Dedifferentiated amniotic fluid mesenchymal stem cell (primary cell): ENCODE measurements at regions not wholly inside any gene's neighbourhood (a gene's known extent, or its start where the extent isn't known, plus 50 kb on each side); places are given as distances from the start of the nearest gene placed in this dataset.
"Not testable (repeated sequence)": the region's sequence is repeated elsewhere in the genome, so short reads cannot be mapped to it uniquely, and the experiment has no call there.

ENCODE experiments used
- DNase-seq: peaks from one replicate; pipeline ENCODE4 v3.0.0-alpha.2; 2016; ENCODE audit errors: extremely low spot score

DNA sequence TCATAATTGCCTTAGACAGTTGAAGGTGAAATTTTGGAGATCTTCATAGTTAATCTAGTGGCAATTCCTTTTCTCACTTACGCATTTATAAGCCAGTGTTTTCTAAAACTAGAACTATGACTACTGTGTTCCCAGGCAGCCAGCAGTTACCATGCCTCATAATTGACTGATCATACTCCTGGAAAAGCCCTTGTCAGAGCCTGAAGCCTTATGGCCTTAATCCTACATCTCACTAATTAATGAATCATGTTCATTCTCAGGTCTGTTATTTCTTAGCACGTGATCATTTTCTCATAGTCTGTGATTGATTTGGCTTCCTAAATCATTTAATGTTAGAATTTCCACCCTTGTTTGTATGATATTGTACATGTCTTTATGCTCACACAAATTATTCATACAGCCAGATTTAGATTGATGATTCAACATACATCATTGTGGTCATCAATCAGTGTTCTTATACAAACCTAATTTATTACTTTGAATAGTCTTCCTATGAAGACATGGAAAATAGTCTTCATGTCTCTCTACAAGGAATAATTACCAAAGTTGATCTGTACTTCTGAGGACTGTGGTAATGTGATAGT, 132.6 kb upstream of the ASCC3 start:
- no peak for DNase-seq

DNA sequence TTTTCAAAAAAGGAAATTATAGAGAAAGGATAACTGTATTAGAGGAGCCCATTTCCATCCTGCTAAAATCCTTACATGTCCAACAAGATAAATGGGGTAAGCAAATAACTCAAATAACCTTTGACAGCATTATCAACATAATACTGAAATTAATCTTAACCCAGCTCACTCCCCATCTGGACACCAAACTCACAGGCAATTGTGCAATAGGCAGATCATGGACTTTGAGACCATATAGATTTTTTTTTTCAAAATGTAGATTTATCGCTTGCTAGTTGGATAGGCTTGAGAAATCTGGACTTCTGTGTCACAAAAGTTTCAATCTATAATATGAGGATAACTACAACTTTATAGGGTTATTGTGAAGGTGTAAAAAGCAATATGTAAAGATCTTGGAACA, 134.4 kb upstream of the ASCC3 start:
- DNase-seq: no peak

DNA sequence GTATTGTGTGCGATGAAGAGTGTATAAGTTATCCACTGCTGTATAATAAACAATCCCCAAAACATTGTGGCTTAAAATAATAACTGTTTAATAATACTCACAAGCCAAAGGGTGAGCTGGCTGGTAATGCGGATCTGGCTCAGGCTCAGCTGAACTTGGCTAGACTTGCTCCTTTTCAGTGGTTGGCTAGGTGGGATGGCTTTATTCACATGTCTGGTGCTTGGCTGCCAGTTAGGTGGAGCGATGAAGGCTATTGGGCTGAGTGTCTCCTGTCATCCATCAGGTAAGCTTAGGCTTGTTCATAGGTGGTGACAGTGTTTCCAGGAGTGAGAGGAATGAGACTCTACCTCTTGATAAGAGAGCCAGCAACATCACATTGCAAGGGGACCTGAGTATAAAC, 135.0 kb upstream of the ASCC3 start:
- no peak for DNase-seq

DNA sequence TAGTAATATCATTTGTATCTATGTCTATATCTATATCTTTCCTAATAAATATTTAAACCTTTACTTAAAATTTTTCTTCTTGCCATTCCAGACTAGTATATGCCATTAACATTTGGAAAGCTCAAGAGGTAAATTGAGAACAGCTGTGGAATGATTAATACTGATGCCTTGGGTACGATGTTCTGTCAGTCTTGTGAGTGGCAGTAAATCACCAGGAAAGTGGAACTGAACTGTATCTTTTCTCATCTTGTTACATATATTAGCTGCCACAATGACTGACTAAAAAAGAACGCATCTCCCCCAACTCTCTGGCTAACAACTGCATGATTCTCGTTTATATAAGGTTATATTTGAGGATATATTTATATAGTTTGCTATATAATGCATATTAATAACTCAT, 137.0 kb upstream of the ASCC3 start:
- no peak for DNase-seq

DNA sequence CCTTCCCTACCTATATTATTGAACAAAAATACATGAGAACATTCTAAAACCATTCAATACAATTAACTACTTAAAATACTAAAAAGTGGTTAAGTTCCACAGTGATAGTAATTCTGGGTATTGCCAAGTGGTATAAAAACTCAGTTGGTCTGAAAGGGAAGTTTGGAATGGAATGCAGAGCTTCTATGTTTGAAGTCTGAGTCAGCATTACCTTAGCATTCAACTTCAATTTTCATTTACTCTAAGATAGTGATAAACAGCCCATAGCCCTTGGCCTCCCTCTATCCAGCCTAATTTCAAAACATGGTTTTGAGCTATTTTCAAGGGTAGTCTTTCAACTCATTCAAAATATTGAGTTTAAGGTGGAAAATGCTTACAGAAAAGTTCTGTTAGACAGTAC, 140.4 kb upstream of the ASCC3 start:
- no peak for DNase-seq

DNA sequence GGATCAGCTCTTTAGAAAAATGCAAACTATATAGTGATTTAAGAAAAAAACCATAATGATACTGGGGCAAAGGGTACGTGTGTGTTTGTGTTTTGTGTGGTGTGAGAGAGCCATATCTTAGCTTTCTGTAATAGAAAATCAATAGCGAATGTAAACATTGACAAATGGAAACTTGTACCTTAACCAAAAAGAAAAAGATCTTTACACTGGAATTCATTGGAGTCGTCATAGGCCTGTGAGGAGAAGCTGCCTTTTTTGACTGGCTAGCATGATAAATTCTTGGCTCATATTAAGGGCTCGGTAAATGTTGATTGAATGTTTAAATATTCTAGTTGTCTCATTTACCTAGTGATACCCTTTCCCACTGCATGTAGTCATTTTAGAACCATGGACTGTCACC, 161.8 kb upstream of the ASCC3 start:
- no peak for DNase-seq

DNA sequence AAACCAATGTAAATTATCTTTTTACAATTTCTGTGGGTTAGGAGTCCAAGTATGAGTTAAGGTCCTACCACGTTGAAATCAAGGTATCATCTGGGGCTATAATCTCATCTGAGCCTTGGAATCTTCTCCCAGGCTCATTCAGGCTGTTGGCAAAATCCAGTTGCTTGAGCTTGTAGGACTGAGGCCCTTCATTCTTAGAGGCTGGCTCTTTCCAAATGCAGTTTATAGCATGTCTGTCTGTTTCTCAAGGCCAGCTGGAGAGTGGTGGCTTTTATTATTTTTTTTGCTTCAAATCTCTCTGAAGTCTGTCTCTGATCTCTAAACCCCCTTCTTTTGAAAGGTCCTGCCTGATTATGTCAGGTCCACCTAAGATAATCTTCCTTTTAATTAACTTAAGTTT, 177.2 kb upstream of the ASCC3 start:
- DNase-seq: no peak

DNA sequence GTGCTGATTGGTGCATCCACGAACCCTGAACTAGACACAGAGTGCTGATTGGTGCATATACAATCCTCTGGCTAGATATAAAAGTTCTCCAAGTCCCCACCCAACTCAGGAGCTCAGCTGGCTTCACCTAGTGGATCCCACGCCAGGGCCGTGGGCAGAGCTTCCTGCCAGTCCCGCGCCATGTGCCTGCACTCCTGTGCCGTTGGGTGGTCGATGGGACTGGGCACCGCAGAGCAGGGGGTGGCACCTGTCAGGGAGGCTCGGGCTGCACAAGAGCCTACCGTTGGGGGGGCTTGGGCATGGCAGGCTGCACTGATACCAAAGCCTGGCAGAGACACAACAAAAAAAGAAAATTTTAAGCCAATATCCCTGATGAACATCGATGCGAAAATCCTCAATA, 185.4 kb upstream of the ASCC3 start:
- no peak for DNase-seq

DNA sequence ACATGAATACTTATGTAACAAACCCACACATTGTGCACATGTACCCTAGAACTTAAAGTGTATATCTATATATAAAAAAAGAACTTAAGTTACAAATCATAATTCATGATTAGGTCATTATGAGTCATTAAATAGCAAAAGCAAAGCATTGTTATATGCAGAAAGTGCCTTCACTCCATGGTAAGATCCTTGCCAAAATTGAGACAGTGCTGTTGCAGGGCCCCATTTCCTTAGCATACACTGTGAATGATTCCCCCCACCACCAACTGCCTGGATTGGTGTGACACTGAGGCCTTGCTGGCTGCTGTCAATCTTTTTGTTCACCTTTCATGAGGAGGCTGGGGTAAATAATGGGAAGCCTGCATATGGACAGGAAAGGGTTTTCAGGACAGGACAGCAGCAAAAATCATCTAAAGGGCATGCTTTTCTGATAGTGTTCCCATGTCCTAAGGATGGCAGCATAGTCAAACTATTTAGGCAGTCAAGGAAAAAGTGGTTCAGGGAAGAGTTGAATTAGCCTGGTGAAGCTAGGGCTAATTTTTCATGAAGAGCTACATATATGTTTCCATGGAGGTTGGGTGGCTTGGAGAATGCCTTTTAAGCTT, 188.2 kb upstream of the ASCC3 start:
- no peak for DNase-seq

DNA sequence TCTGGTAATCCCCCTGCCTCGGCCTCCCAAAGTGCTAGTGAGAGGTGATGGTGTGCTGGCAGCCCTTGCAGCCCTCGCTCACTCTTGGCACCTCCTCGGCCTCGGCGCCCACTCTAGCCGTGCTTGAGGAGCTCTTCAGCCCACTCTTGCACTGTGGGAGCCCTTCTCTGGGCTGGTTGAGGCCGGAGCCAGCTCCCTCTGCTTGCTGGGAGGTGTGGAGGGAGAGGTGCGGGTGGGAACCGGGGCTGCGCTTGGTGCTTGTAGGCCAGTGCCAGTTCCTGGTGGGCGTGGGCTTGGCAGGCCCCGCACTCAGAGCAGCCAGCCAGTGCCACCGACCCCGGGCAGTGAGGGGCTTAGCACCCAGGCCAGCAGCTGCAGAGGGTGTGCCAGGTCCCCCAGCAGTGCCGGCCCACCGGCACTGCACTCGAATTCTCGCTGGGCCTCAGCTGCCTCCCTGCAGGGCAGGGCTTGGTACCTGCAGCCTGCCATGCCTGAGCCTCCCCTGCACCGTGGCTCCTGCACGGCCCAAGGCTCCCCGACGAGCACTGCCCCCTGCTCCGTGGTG, 189.0 kb upstream of the ASCC3 start:
- DNase-seq: no peak

DNA sequence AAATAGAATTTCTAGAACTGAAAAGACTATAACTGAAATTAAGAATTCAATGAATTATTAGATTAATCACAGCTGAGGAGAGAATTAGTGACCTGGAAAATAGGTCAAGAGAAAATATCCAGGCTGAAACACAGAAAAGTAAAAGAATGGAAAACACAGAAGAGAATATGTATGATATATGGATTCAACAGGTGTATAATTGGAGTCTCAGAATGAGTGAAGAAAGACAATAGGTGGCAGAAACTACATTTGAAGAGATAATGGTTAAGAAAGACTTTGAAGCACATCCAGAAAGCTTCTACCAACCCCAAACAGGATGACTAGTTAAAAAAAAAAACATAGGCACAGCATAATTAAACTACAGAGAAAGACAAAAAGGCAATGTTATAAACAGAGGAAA, 196.2 kb upstream of the ASCC3 start:
- DNase-seq: no peak

DNA sequence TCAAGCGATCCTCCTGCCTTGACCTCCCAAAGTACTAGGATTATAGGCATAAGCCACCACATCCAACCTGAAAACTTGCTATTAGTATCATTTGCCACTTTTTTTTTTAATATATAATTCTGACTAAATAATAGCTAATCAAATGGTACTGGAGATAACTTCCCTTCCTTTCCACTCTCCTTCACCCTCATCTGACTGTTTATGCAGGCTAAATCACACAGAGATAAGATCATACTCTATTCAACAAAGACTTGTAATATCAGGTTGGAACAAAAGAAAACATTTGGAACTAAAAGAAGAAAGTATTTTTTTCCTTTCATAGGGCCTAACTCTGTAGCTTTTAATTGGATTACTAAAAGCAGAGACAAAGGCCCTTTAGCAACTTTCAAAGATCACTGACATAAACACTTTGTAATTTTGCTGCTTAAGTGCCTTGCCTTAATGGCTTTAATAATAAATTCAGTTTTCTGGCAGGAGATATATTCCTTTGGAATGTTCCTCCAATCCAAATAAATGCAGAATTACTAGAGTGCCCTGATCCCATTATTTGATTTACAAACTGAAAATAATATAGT, 198.7 kb upstream of the ASCC3 start:
- no peak for DNase-seq

DNA sequence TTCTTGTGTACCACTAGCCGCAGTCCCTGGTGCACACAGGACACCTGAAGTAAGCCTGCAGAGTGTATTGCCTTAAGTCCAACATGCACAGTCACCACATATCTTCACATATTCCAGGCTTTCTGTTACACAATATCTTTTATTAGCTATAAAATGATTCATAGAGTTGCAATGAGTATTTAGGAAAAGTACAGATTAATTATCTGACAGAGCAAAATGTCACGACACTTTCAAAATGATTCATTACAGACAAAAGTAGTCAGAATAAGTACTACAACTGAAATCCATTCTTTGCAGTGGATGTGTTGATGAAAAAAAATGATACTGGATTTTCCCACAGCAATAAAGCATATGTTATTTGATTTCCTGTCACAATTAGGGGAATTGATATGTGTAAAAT, 199.5 kb upstream of the ASCC3 start:
- DNase-seq: no peak

DNA sequence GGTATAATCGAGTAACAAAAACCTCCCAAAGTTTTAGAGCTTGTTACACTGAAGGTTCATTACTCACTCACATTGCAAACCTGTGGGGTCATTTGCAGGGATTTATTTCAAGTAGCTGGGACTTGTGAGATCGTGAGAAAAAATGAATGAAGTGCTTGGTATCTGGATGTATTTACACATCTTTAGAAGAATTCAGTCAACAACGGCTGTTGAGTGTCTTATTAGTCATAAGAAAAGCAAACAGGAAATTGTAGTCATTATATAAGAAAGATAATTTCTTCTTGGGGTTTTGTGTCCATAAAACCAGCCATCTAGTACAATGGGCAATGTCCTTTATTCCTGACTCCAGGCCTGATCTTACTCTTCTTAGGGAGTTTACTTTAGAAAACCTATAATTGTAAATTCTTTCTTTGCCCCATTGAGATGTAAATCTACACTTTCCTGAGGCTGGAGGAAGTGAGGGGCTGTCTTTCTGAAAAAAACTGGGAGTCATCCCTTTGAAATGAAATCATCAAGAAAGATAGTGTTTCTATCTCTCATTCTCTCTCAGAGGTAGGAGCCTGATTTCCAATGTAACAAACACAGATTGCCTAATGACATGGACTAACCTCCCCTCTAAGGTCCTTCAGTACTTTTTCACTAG, 202.5 kb upstream of the ASCC3 start:
- peak; percentile 60 for DNase-seq

DNA sequence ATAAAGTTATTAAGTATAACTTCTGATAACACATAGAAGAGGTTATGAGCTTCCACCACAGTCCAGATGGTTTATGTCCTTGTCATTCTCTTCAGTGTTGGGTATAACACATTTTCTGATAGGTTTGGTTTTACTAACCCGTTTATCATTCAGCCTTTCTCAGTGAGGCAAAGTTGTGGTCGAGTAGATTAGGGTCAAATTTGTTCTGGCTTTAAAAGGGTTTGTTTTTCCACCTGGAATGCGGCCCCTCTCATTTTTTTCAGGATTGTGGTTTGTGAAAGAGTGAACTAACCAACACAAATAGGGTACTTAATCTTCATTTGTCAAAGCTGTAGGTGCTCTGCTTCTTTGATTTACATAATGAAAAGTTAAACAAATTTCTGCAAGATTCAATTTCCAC, 204.2 kb upstream of the ASCC3 start:
- DNase-seq: no peak

DNA sequence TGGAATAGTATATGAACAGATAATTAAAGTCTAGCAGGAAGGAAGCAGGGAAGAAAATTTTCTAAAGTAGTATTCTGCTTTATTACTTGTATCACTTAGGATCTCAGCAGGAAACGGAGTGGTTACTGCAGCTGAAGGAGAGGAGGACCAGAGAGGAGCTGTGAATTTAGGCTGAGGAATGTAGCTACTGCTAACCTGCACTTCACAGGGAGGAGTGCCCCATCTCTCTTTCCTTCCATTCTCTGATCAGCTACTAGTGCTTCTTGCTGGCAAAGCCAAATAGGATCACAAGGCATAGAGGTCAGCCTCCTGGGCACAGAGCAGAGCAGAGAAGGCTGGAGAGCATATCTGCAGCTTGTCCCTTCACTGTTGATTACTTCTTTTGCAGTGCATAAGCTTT, 205.3 kb upstream of the ASCC3 start:
- no peak for DNase-seq

DNA sequence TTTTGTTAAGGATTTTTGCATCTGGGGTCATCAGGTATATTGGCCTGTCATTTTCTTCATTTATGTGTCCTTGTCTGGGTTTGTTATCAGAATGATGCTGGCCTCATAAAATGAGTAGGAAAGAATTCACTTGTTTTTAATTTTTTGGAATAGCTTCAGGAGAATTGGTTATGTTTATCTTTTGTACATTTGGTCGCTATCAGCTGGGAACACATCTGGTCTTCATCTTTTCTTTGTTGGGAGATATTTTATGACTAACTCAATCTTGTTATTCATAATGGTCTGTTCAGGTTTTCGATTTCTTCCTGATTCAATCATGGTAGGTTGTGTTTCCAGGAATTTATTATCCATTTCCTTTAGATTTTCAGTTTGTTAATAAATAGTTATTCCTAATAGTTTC, 207.5 kb upstream of the ASCC3 start:
- DNase-seq: no peak

DNA sequence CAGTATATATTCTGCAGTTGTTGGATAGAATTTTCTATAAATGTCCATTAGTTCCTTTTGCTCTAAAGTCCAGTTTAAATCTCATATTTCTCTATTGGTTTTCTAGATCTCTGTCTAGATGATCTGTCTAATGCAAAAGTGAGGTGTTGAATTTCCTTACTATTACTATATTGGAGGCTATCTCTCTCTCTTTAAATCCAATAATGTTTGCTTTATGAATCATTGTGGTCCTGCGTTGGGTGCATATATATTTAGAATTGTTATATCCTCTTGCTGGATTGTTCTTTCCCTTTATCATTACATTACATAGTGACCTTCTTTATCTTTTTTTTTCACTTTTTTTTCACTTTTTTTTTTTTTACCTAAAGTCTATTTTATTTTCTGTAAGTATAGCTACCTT, 208.5 kb upstream of the ASCC3 start:
- no peak for DNase-seq

DNA sequence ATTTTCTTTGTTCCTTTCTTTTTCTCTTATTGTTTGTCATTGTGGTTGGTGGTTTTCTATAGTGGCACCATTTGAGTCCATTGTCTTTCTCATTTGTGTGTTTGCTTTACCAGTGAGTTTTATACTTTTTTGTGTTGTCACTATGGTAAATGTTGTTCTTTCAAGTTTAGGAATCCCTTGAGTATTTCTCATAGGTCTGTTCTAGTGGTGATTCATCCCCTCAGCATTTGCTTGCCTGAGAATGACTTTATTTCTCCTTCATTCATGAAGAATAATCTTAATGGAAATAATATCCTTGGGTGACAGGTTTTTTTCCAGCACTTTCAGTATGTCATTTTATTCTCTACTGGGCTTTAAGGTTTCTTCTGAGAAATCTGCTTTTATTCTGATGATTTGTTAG, 209.2 kb upstream of the ASCC3 start:
- DNase-seq: no peak

DNA sequence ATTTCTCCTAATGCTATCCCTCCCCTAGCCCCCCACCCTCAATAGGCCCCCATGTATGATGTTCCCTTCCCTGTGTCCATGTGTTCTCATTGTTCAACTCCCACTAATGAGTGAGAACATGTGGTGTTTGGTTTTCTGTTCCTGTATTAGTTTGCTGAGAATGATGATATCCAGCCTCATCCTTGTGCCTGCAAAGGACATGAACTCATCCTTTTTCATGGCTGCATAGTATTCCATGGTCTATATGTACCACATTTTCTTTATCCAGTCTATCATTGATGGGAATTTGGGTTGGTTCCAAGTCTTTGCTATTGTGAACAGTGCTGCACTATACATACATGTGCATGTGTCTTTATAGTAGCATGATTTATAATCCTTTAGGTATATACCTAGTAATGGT, 217.5 kb upstream of the ASCC3 start:
- not testable (repeated sequence) for DNase-seq

DNA sequence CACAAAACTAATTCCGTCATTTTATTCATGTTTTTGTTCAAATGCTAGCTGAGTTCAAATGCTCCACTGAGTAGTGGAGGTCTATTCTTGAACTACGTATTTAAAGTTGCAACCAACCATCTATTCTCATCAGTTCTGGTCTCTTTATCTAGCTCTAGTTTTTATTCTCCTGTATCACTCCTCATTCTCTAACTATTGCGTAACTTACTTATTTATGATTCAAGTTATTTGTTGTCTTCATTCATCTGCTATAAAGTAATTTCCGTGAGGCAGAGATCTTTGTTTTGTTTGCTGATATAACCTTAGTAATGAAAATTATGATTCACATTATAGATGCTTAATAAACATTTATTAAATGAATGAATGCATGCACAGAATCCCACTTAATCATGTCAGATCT, 221.6 kb upstream of the ASCC3 start:
- no peak for DNase-seq

DNA sequence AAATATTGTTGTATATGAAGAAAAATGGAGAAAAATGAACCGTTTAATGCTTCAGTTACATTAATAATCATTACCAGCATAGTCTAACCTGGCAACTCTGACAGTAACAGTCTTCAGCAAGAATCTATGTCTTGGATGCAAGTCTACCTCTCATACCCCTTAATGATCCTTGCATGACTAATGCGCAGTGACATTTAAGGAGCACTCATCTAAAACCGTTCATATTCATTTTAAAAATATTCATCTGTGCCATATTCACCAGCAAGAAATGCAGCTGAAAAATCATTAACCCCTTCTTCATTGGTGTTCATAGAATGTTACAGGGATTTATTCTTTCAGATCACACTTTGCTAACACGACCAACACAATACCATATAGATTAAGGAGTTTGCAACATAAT, 227.2 kb upstream of the ASCC3 start:
- DNase-seq: no peak

DNA sequence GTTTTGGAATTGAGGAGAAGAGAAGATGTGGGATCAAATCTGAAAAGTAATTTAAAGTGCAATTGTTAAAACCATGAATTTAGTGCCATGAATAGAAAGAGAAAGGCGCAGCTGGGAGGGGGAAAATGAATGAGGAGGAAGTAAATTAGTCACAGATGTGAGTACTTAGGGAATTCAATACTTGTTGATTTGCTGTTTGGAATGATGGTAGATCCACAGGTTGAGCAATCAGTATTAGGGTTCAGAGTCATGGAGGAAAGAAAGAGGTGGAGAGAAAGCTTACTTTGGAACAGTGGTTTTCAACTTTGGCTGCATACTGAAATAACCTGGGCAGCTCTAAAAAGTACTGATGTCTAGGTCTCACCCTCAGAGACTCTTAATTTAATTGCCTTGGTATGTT, 229.7 kb upstream of the ASCC3 start:
- no peak for DNase-seq
